ENCODE measurements at regions not wholly inside any gene's neighbourhood (a gene's known extent, or its start where the extent isn't known, plus 50 kb on each side); places are given as distances from the start of the nearest gene placed in this dataset.

- TF ChIP-seq EZH2 (IDR thresholded peaks at IDR 0.05; ENCODE audit: borderline replicate concordance, low read length) = no peak
- TF ChIP-seq CTCF (conservative IDR thresholded peaks at IDR 0.05 in 1 of 2, IDR thresholded peaks at IDR 0.05 in 1 of 2; ENCODE audit: extremely low read depth in 1 of 2, insufficient read depth in 1 of 2, low read depth in 1 of 2, low read length in 2 of 2) = no peak
Observed at GRCh38 chr6:9138936-9139335, 703.6 kb upstream of the SLC35B3 start.

Measured in mammary epithelial cell (primary cell).